GM12865 (cell line): ENCODE measurements at regions not wholly inside any gene's neighbourhood (a gene's known extent, or its start where the extent isn't known, plus 50 kb on each side); places are given as distances from the start of the nearest gene placed in this dataset.
"Not testable (repeated sequence)": the region's sequence is repeated elsewhere in the genome, so short reads cannot be mapped to it uniquely, and the experiment has no call there.

Experiments
- DNase-seq: peaks from one replicate; pipeline ENCODE4 v3.0.0; 2010; ENCODE audit warnings: low read depth
- H3K4me3 ChIP-seq: 2 replicates; pipeline ENCODE4 v1.5.1; 2011; ENCODE audit warnings: mild to moderate bottlenecking, low read depth, low read length, control low read depth
- TF ChIP-seq, protein P1 (sequence below): IDR thresholded peaks from 2 replicates; pipeline ENCODE4 v1.5.1; 2011; ENCODE audit warnings: low read length, control low read depth, low read depth, inconsistent platforms; ENCODE audit not compliant: insufficient read depth; ENCODE audit errors: missing control alignments

DNA sequence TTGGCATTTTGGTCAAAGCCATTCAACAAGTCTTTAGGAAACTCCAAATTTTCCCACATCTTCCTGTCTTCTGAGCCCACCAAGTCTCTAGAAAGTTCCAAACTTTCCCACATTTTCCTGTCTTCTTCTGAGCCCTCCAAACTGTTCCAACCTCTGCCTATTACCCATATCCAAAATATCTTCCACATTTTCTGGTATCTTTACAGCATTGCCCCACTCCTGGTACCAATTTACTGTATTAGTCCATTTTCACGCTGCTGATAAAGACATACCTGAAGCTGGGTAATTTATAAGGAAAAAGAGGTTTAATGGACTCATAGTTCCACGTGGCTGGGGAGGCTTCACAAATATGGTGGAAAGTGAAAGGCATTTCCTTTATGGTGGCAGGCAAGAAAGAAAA, 56.1 kb upstream of the GABRA3 start:
- DNase-seq: not testable (repeated sequence)

DNA sequence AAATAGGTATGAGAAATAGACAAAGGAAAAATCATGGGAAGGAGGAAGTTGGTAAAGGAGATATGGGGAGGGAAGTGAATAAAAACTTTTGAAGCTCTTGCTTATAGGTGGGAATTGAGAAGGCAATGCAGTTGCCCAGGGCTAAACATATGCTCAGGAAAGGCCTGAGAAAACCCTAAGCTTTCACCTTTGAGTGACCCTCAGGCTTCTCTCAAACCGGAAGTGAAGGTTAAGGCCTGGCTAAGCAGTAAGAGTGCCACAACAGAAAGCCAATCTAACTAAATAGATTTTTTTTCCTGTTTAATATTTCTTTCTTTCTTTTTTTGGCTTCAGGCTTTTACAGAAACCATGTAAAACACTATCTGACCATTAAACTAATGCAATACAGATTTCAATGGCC, 69.5 kb upstream of the GABRA3 start:
- DNase-seq: peak; percentile 1
- no peak overlapping the region for H3K4me3 ChIP-seq
- TF ChIP-seq, protein P1, sequence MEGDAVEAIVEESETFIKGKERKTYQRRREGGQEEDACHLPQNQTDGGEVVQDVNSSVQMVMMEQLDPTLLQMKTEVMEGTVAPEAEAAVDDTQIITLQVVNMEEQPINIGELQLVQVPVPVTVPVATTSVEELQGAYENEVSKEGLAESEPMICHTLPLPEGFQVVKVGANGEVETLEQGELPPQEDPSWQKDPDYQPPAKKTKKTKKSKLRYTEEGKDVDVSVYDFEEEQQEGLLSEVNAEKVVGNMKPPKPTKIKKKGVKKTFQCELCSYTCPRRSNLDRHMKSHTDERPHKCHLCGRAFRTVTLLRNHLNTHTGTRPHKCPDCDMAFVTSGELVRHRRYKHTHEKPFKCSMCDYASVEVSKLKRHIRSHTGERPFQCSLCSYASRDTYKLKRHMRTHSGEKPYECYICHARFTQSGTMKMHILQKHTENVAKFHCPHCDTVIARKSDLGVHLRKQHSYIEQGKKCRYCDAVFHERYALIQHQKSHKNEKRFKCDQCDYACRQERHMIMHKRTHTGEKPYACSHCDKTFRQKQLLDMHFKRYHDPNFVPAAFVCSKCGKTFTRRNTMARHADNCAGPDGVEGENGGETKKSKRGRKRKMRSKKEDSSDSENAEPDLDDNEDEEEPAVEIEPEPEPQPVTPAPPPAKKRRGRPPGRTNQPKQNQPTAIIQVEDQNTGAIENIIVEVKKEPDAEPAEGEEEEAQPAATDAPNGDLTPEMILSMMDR: no peak

More for the DNA sequence above, 56.1 kb upstream of the GABRA3 start:
- H3K4me3 ChIP-seq: not testable (repeated sequence)

DNA sequence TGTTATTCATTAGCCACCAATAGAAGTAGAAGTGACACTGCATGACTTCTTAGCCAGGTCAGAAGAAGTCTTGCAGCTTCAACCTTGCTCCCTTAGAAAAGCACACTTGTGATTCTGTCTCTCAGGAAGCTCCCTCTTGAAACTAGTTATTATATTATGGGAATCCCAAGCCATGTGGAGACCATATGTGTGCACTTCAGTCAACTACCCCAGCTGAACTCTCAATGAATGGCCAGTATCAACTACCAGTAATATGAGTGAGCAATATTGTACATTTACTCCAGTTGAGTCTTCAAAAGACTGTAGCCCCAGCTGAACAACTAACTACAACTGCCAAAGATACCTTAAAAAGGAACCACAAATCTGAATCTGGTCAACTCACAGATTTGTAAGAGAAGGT, 77.1 kb upstream of the GABRA3 start:
- no peak for DNase-seq
- TF ChIP-seq, protein P1: no peak
- no peak overlapping the region for H3K4me3 ChIP-seq

DNA sequence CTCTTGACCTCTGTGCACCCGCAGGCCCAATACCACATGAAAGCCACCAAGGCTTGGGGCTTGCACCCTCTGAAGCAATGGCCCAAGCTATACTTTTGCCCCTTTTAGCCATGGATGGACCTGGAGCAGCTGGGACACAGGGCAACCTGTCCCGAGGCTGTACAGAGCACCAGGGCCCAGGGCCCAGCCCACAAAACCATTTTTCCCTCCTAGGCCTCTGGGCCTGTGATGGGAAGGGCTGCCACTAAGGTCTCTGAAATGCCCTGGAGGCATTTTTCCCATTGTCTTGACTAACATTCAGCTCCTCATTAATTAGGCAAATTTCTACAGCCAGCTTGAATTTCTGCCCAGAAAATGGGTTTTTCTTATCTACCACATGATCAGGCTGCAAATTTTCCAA, 79.9 kb upstream of the GABRA3 start:
- TF ChIP-seq, protein P1: no peak
- H3K4me3 ChIP-seq: no peak overlapping the region
- DNase-seq: no peak

DNA sequence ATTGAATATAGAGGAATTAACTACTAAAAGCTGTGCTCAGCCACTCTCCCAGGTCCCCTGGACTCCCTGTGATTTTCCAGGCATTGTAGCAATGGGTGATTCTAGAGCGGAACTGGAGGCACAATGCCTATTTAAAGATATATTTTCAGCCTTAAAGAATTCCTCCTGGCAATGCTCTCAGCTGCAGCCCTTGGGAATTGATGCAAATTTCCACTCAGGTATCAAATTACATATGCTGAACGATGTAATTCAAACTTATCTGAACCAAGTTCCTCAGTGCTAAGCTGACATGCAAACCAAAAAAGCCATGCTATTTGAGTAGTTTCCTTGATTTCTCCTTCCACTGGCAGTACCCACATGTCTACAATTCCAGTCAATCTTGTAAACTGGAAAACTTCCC, 86.3 kb upstream of the GABRA3 start:
- no peak overlapping the region for H3K4me3 ChIP-seq
- TF ChIP-seq, protein P1: no peak
- DNase-seq: no peak

DNA sequence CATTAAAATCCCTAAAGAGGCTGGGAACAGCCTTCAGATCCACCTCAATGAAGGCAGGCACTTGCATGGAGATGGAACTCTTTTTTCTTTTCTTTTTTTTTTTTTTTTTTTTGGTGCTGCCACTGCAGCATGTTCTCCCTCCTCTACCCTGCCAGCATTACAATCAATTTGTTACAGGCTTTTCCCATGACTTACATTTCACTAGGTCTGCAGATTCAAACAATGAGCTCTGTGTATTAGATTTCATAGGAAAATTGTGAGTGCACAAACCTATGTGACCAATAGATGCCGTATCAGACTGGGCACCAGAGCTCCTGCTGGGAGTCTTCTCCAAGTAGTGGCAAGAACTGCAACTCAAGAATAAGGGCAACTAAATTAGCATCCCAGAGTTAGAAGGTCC, 63.8 kb upstream of the GABRQ start:
- TF ChIP-seq, protein P1: no peak
- no peak for DNase-seq

DNA sequence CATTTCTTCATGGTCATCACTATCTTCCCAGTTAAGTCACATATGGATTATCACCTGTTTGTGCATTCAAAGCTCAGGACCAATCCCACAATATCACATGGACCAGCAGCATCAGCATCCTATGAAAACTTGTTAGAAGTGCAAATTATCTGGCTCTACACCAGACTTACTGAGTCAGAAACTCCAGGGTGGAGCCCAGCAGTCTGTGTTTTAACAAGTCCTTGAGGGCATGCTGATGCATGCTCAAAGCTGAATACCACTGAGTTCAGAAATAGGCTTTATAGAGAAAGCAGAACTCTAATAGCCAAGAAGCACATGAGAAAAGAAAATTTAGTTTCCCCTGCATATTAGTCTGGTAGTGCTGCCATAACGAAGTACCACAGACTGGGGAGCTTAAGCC, 62.4 kb upstream of the GABRQ start:
- DNase-seq: no peak
- TF ChIP-seq, protein P1: no peak
- no peak overlapping the region for H3K4me3 ChIP-seq

More for the DNA sequence above, 63.8 kb upstream of the GABRQ start:
- no peak overlapping the region for H3K4me3 ChIP-seq

DNA sequence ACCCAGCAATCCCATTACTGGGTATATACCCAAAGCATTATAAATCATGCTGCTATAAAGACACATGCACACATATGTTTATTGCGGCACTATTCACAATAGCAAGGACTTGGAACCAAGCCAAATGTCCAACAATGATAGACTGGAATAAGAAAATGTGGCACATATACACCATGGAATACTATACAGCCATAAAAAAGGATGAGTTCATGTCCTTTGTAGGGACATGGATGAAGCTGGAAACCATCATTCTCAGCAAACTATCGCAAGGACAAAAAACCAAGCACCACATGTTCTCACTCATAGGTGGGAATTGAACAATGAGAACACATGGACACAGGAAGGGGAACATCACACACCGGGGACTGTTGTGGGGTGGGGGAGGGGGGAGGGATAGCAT, 50.2 kb upstream of the GABRQ start:
- not testable (repeated sequence) for H3K4me3 ChIP-seq, DNase-seq
